BLaER1 treated with 17β-estradiol and CSF1 and Interleukin-3, amounts not matched to agents 10 nM and 100 nM (cell line): ENCODE measurements at regions not wholly inside any gene's neighbourhood (a gene's known extent, or its start where the extent isn't known, plus 50 kb on each side); places are given as distances from the start of the nearest gene placed in this dataset.
"Not testable (repeated sequence)": the region's sequence is repeated elsewhere in the genome, so short reads cannot be mapped to it uniquely, and the experiment has no call there.

Source experiments
- H3K27ac ChIP-seq, 11 experiments: shearing (Covaris generic); formaldehyde crosslinking; 2 replicates each; pipeline ENCODE4 v1.8.1; 2022
- H3K27me3 ChIP-seq, 11 experiments: shearing (Covaris generic); formaldehyde crosslinking; 2 replicates each; pipeline ENCODE4 v1.8.1; 2022
- H3K36me3 ChIP-seq, 11 experiments: shearing (Covaris generic); formaldehyde crosslinking; 2 replicates each; pipeline ENCODE4 v1.8.1; 2022
- H3K4me1 ChIP-seq, 10 experiments: shearing (Covaris generic); formaldehyde crosslinking; 2 replicates each; pipeline ENCODE4 v1.8.1; 2022
- H3K4me2 ChIP-seq, 11 experiments: shearing (Covaris generic); formaldehyde crosslinking; 2 replicates each; pipeline ENCODE4 v1.8.1; 2022
- H3K4me3 ChIP-seq, 10 experiments: shearing (Covaris generic); formaldehyde crosslinking; 2 replicates each; pipeline ENCODE4 v1.8.1; 2022
- H3K9ac ChIP-seq, 11 experiments: shearing (Covaris generic); formaldehyde crosslinking; 2 replicates each; pipeline ENCODE4 v1.8.1; 2022
- H3K9me3 ChIP-seq, 11 experiments: shearing (Covaris generic); formaldehyde crosslinking; replicated peaks in 1 of 11; 2 replicates each; pipeline ENCODE4 v1.8.1; 2022
- H4K20me1 ChIP-seq, 11 experiments: shearing (Covaris generic); formaldehyde crosslinking; 2 replicates each; pipeline ENCODE4 v1.8.1; 2022
- Cebpa-rat ChIP-seq, 11 experiments: shearing (Covaris generic); IDR thresholded peaks; 2 replicates each; pipeline ENCODE4 v1.8.1; 2022

DNA sequence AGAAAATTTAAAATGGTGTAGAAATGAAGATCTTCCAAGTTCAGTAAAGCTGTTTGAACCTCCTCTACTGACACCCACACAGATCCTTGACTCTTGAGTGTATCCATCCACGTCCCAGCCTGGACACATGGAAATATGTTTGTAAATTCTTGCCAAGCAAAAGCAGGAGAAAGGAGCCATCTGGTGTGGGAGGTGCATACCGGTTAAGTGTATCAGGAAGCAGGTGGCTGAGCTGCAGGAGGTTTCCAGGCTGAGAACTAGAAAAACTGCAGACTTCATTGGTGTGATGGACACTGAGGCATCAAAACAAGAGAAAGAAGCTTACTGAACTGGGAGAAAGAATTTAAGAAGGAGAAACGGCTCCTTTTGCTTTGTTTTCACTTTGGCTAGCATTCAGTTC lies 229.9 kb upstream of the GRIK2 start:
- Histone ChIP-seq H3K9me3 (0 out of 22 replicates have a peak, but pooled peaks cover 0 to 4% (median 0%) of the 10 kb centered on the region in 11 experiments), H3K4me3 (no peak overlapping the region), H3K36me3 (no peaks in the 10 kb centered on the region), H3K4me2 (no peak overlapping the region), H4K20me1 (no peaks in the 10 kb centered on the region), H3K4me1 (peaks cover 0 to 7% (median 0%) of the 10 kb centered on the region in 10 experiments; a peak in 1 of 20 replicates), H3K27me3 (no peaks in the 10 kb centered on the region), H3K27ac (no peak overlapping the region), H3K9ac (no peak overlapping the region)
- TF ChIP-seq Cebpa-rat (IDR thresholded peaks at IDR 0.05) = no peak

DNA sequence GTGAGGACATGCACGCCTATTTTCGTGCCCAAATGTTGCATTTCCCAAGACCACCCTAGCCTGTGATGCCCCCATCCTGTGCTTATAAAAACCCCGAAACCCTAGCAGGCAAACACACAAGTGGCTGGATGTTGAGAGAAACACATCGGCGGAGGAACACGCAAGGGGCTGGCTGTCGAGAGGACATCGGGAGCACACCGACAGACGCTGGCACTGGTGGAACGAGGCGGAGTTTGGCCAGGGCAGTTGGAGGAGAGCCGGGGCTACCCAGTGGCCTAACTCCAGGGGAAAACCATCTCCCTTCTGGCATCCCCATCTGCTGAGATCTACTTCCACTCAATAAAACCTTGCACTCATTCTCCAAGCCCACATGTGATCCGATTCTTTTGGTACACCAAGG lies 225.9 kb upstream of the GRIK2 start:
- H3K9me3 ChIP-seq = peaks cover 10 to 27% (median 19%) of the 10 kb centered on the region in 11 experiments
- H3K36me3 ChIP-seq = no peaks in the 10 kb centered on the region
- H3K4me2 ChIP-seq = no peak overlapping the region
- H3K27me3 ChIP-seq = no peaks in the 10 kb centered on the region
- no peaks in the 10 kb centered on the region for H4K20me1 ChIP-seq
- no peak overlapping the region for H3K9ac ChIP-seq
- no peak for TF ChIP-seq Cebpa-rat (IDR thresholded peaks at IDR 0.05)
- no peak overlapping the region for H3K27ac ChIP-seq
- H3K4me3 ChIP-seq = no peak overlapping the region
- H3K4me1 ChIP-seq = peaks cover 0 to 7% (median 0%) of the 10 kb centered on the region in 10 experiments; a peak in 1 of 20 replicates

DNA sequence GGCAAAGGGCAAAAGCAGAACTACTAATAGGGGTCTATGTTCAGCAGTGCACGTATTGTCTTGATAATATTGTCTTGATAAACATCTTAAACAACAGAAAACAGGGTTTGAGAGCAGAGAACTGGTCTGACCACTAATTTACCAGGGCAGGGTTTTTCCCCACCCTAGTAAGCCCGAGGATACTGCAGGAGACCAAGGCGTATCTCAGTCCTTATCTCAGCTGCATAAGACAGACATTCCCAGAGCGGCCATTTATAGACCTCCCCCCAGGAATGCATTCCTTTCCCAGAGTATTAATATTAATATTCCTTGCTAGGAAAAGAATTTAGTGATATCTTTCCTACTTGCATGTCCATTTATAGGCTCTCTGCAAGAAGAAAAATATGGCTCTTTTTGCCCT lies 222.5 kb upstream of the GRIK2 start:
- H3K4me3 ChIP-seq, H3K27ac ChIP-seq, H3K36me3 ChIP-seq, H3K4me1 ChIP-seq, H3K27me3 ChIP-seq, H4K20me1 ChIP-seq, H3K9ac ChIP-seq, H3K4me2 ChIP-seq: not testable (repeated sequence)
- H3K9me3 ChIP-seq = peaks cover 10 to 27% (median 19%) of the 10 kb centered on the region in 11 experiments

DNA sequence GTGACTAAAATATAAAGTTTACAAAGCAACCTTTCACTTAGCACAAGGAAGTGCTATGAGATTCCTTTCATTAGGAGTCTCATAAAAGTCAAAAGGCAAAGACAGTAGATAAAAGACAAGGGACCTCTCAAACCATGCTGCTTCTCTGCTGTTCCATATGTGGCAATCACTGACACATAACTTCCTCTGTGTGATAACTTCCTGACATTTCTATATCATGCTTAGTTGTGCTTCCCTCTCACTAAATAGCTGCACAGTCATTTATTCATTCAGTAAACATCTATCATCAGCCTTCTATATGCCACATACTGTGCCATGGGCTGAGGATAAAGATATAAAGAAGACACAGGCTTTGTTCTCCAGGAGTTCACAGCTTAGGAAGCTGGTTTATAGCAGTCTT lies 214.8 kb upstream of the GRIK2 start:
- Histone ChIP-seq H3K9me3 (no peaks in the 10 kb centered on the region), H3K27me3 (no peaks in the 10 kb centered on the region), H3K4me1 (peaks cover 8 to 19% (median 15%) of the 10 kb centered on the region in 10 experiments; a peak in 18 of 20 replicates), H3K9ac (peak overlapping the region in 2 of 11 experiments; percentile 13 to 36; a peak in 3 of 22 replicates), H4K20me1 (no peaks in the 10 kb centered on the region), H3K36me3 (no peaks in the 10 kb centered on the region), H3K4me2 (peak overlapping the region; percentile 1 to 72 (median 48); a peak in 18 of 22 replicates), H3K27ac (peak overlapping the region in 10 of 11 experiments; percentile 3 to 78 (median 62); a peak in 20 of 22 replicates), H3K4me3 (no peak overlapping the region)
- peak in 5 of 11 experiments; percentile 13 to 55 (median 50); a peak in 4 of 22 replicates for TF ChIP-seq Cebpa-rat (IDR thresholded peaks at IDR 0.05)

DNA sequence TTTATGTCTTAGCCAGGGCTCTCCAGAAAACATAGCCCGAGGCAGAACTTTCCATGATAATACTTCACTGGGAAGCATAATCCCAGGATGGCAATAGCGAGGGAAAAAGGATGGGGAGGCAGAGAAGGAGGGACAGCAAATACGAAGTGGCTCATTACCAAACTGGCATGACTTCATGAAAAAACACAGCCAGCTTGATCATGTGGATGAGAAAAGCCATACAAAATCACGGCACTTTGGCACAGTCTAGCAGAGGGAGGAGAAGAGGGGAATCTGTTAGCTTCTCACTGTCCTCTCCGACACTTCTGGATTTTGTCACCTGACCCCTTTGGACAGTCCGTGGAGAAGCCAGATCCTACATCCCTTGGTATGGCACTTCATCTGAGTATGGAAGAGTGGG lies 212.5 kb upstream of the GRIK2 start:
- Histone ChIP-seq H3K27me3 (no peaks in the 10 kb centered on the region), H4K20me1 (no peaks in the 10 kb centered on the region), H3K9ac (no peak overlapping the region), H3K9me3 (no peaks in the 10 kb centered on the region), H3K4me1 (peaks cover 8 to 19% (median 15%) of the 10 kb centered on the region in 10 experiments; a peak in 18 of 20 replicates), H3K4me2 (no peak overlapping the region), H3K27ac (no peak overlapping the region), H3K4me3 (no peak overlapping the region), H3K36me3 (no peaks in the 10 kb centered on the region)
- TF ChIP-seq Cebpa-rat (IDR thresholded peaks at IDR 0.05) = no peak

DNA sequence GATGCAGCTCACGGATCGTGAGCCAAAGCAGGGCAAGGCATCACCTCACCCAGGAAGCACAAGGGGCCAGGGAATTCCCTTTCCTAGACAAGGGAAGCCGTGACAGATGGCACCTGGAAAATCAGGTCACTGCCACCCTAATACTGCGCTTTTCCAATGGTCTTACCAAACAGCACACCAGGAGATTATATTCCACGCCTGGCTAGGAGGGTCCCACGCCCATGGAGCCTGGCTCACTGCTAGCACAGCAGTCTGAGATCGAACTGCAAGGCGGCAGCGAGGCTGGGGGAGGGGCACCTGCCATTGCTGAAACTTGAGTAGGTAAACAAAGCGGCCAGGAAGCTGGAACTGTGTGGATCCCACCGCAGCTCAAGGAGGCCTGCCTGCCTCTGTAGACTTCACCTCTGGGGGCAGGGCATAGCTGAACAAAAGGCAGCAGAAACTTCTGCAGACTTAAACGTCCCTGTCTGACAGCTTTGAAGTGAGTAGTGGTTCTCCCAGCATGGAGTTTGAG lies 205.2 kb upstream of the GRIK2 start:
- not testable (repeated sequence) for H3K4me2 ChIP-seq, H3K27me3 ChIP-seq, H3K9me3 ChIP-seq, H3K4me1 ChIP-seq, H3K36me3 ChIP-seq, H3K4me3 ChIP-seq, H4K20me1 ChIP-seq, H3K9ac ChIP-seq, H3K27ac ChIP-seq

DNA sequence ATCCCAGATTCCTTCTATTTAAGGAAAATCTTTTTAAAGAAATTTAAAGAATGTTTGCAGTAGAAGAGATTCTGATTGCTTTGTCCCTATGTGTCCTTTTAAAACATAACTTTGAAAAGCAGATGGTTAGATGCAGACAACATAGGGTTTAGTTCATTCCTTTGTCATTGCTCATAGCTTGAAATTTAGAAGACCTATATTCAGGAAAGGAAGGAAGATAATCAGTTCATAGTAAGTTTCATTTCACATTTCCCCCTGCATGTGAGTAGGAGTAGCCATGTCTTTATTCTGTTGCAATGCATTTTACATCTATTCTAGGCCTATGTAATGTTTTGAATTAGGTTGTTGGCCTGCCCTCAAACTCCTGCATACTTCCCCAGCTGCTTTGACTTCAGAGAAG lies 197.9 kb upstream of the GRIK2 start:
- Histone ChIP-seq H3K9me3 (peaks cover 0 to 3% (median 0%) of the 10 kb centered on the region in 11 experiments; a peak in 1 of 22 replicates), H3K4me2 (no peak overlapping the region), H3K27ac (no peak overlapping the region), H4K20me1 (no peaks in the 10 kb centered on the region), H3K9ac (no peak overlapping the region), H3K4me3 (no peak overlapping the region), H3K36me3 (no peaks in the 10 kb centered on the region), H3K27me3 (no peaks in the 10 kb centered on the region), H3K4me1 (0 out of 20 replicates have a peak, but pooled peaks cover 0 to 3% (median 0%) of the 10 kb centered on the region in 10 experiments)
- no peak for TF ChIP-seq Cebpa-rat (IDR thresholded peaks at IDR 0.05)

DNA sequence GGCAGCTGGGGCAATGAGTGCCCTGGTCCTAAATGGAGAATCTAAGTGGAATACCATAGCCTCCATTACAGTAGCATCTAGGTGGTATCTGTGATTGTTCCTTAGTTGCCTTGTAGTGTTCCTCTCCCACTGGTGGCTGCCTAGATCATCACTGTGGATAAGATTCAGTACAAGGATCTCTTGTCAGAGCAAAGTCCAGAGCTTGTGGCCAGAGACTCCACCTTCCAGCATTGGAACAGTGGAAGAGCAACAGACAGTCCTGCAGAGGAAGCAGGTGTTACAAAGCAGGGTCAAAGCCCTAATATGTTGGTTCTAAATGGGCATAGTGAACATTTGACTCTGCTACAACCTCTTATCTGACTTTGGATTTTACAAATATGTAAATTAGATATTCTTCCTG lies 194.1 kb upstream of the GRIK2 start:
- no peak overlapping the region for H3K9ac ChIP-seq
- no peak overlapping the region for H3K27ac ChIP-seq
- H4K20me1 ChIP-seq = no peaks in the 10 kb centered on the region
- H3K4me1 ChIP-seq = 0 out of 20 replicates have a peak, but pooled peaks cover 0 to 3% (median 0%) of the 10 kb centered on the region in 10 experiments
- H3K4me2 ChIP-seq = no peak overlapping the region
- H3K36me3 ChIP-seq = no peaks in the 10 kb centered on the region
- H3K4me3 ChIP-seq = no peak overlapping the region
- no peaks in the 10 kb centered on the region for H3K27me3 ChIP-seq
- H3K9me3 ChIP-seq = no peaks in the 10 kb centered on the region
- TF ChIP-seq Cebpa-rat (IDR thresholded peaks at IDR 0.05) = no peak

DNA sequence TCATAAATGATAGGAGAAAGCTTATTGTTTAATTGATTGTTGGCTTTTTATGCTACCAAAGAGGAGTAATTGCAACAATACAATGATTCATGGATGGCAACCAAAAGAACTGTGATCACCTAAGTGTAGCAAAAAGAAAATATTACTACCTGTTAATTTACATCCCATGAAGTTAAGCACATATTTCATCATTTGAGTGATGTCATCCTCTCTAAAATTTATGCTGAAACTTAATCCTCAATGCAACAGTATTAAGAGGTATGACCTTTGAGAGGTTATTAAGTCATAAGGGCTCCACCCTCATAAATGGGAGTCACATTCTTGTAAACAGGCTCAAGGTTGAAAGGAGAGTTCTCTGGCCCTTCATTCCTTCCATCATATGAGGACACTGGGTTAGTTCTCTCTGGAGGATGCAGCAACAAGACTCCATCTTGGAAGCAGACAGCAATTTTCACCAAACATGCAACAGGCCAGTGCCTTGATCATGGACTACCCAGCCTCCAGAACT lies 190.6 kb upstream of the GRIK2 start:
- Histone ChIP-seq H3K27me3 (no peaks in the 10 kb centered on the region), H3K36me3 (no peaks in the 10 kb centered on the region), H3K9me3 (no peaks in the 10 kb centered on the region), H4K20me1 (no peaks in the 10 kb centered on the region), H3K4me3 (no peak overlapping the region), H3K4me2 (no peak overlapping the region), H3K9ac (no peak overlapping the region), H3K4me1 (no peaks in the 10 kb centered on the region), H3K27ac (no peak overlapping the region)
- TF ChIP-seq Cebpa-rat (IDR thresholded peaks at IDR 0.05) = no peak

DNA sequence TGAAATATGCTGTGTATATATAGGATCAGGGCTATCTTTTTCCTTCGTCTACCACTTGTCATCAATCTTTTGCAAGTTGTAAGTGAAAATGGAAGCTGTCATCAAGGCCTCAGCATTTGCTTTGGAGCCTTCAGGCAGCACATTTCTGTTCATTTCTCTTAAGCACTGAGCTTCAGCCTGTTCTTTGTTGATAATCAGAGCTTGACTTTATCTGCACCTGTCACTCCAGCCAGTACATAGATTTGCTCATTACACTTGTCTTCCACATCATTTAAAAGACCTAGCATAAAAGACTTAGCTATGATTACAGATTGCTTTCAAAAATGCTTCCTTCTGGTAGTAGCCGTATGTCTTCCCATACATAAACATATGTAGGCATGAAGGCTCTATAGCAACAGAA lies 189.8 kb upstream of the GRIK2 start:
- Histone ChIP-seq H3K4me1 (no peaks in the 10 kb centered on the region), H3K9ac (no peak overlapping the region), H3K4me3 (no peak overlapping the region), H4K20me1 (no peaks in the 10 kb centered on the region), H3K4me2 (no peak overlapping the region), H3K36me3 (no peaks in the 10 kb centered on the region), H3K9me3 (no peaks in the 10 kb centered on the region), H3K27ac (no peak overlapping the region), H3K27me3 (no peaks in the 10 kb centered on the region)
- TF ChIP-seq Cebpa-rat (IDR thresholded peaks at IDR 0.05) = no peak
